GM18867 (cell line): ENCODE measurements at regions not wholly inside any gene's neighbourhood (a gene's known extent, or its start where the extent isn't known, plus 50 kb on each side); places are given as distances from the start of the nearest gene placed in this dataset.
"Not testable (repeated sequence)": the region's sequence is repeated elsewhere in the genome, so short reads cannot be mapped to it uniquely, and the experiment has no call there.

Experiments used
- ATAC-seq: cut with Tn5 transposase; IDR thresholded peaks from one replicate; pipeline ENCODE4 v1.9.1; 2021; ENCODE audit warnings: mild to moderate bottlenecking, moderate library complexity; ENCODE audit not compliant: unreplicated experiment

DNA sequence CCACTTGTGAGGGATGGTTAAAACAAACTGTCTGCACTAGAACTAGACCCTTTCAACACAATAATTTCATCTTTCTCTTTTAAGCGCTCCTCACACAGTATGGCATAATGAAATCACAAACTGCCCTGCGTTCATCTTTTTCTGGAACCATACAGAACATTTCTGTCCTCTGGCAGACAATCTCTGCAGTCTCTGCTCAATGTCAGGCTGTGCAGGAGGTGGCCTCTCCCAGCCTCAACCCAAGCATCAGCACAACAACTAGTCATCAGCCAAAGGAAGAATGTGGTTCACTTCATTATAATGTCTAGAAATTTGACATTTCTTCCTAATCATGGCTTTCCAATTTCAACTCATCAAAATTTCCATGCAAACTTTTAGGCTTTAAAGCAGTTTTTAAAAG is 125.1 kb upstream of the STARD13 start:
- ATAC-seq, result no peak

DNA sequence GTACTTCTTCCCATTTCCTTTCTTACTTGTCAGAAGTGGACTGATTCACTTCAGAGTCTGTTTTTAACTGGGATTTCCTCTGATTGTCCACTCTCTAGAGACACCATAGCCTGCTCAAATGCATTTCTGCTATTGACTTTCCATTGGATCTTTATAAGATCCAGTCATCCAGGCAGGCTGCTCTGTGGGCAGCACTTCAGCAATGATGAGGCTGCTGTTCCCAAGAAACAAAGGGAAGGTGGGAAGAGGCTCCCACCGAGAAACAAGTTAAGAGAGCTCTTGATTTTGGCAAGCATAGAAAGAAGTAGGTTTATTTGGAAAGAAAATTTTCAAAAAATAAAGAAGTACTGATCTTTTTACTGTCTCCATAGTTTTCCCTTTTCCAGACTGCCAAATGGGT is 125.8 kb upstream of the STARD13 start:
- ATAC-seq, result no peak

DNA sequence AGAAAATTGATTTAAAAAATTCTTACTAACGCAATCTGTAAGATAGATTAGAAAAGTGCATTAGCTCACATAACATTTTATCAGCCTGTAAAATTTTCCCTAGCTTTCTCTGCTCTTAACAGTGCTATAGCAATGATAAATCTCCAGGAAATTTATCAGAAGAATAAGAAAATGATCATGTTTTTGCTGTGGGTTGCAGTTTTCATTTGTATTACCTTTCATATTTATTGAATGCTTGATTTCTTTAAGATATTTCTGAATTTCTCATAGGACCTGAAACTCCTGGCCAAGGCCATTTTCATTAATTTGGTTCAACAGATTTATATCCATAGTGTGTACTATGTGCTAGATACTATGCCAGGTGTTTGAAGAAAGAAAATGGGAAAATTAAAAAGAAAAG is 130.3 kb upstream of the STARD13 start:
- ATAC-seq, result no peak

GRCh38 chr13:33418224-33418953 is 132.8 kb upstream of the STARD13 start:
- not testable (repeated sequence) for ATAC-seq

- not testable (repeated sequence) for ATAC-seq
These were observed 134.6 kb upstream of the STARD13 start for GRCh38 chr13:33420117-33420516.

GRCh38 chr13:33426131-33426530 is 140.6 kb upstream of the STARD13 start:
- ATAC-seq, result no peak

DNA sequence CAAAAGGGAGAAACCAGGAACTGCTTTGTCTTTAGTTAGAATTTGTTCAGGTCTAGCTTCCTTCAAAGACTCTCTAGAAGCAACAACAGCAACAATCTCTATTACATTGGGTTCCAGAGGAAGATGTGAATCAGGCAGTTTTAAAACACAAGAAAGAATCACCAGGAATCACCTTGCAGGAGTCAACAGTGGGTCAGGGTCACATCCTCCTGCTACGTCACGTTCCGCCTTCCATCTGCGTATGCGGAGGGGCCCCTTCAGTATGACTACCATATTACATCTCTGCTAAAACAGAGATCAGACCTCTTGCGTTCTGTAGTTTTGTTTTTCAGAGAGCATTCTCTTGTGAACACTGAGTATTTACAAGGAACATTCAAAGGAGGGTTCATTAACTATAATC is 147.8 kb upstream of the STARD13 start:
- no peak for ATAC-seq

GRCh38 chr13:33434676-33435075 is 149.1 kb upstream of the STARD13 start:
- no peak for ATAC-seq

DNA sequence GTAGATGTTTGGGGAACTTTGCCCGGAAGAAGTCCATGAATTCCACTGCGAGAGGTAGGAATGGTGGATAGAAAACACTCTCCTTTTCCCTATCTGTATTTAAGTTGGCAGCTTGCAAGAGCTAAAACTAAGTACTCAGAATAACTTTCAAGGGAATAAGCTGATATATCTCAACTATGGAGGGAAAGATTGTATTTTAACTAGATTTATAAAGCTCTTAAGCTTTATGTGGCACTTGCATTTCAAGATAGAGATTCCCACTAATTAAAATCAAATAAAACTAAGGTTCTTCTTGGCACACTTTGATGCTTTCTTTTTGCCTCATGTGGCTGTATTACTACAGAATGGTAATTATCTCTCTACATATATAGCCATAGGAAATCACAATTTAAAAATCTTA is 149.7 kb upstream of the STARD13 start:
- no peak for ATAC-seq

DNA sequence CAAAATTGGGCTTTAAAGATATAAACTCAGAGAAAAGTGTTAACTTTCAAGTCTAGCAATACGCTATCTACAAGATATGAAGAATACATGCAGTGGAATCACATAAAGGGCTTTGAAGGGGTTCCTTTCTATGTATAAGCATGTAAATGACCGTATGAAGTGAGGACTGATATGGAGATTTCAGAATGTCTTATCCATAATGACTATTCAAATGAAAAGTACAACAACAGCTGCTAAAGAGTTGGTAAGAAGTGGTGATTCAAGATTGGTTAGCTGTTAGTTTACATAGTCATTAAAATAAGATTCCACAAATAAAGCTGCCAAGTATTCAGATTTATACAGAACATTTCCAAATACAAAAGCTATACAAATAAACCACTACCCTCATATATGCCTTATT is 153.4 kb upstream of the STARD13 start:
- no peak for ATAC-seq

DNA sequence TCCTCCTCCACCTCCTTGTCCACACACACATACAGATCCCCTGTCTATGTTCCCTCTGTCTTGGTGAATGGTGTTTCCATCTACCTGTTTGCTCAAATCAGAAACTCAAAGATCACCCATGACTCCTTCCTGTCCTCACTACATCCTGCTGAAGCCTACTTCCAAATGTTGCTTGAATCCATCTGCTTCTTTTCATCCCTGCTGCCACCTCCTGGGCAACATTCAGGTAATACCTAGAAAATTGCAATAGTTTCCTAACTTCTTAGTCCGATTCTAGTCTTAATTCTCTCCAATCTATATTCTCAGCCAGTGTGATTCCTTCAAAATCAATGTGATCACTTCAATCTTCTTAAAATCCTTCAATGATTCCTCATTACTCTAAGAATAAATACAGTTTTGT is 155.5 kb upstream of the STARD13 start:
- ATAC-seq, result no peak

DNA sequence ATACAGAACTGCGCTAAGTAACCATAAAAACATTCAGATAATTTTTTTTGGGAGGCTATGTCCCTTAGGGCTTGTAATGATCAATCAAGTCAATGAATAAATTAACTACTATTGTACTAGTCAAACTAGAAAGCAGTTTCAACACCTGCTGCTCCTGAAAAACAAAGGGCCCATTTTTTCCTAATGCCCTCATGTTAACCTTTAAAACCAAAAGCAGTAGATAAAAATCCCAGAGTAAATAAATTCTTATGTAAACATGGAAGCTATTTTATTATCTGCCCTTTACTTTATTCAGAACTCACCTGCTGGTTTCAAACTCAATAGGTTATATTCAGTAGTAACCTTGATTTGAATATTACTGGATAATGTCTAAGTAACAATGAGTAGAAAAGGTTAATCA is 159.5 kb upstream of the STARD13 start:
- ATAC-seq, result no peak

GRCh38 chr13:33445476-33445875 is 159.9 kb upstream of the STARD13 start:
- ATAC-seq, result no peak

- ATAC-seq, result no peak
These were observed 161.5 kb upstream of the STARD13 start for GRCh38 chr13:33446821-33447725.

- no peak for ATAC-seq
These were observed 163.3 kb upstream of the STARD13 start for GRCh38 chr13:33448889-33449288.

- ATAC-seq, result no peak
These were observed 165.6 kb upstream of the STARD13 start for GRCh38 chr13:33450956-33451709.

- ATAC-seq, result no peak
These were observed 167.4 kb upstream of the STARD13 start for GRCh38 chr13:33452873-33453517.

GRCh38 chr13:33453936-33454335 is 168.4 kb upstream of the STARD13 start:
- no peak for ATAC-seq

DNA sequence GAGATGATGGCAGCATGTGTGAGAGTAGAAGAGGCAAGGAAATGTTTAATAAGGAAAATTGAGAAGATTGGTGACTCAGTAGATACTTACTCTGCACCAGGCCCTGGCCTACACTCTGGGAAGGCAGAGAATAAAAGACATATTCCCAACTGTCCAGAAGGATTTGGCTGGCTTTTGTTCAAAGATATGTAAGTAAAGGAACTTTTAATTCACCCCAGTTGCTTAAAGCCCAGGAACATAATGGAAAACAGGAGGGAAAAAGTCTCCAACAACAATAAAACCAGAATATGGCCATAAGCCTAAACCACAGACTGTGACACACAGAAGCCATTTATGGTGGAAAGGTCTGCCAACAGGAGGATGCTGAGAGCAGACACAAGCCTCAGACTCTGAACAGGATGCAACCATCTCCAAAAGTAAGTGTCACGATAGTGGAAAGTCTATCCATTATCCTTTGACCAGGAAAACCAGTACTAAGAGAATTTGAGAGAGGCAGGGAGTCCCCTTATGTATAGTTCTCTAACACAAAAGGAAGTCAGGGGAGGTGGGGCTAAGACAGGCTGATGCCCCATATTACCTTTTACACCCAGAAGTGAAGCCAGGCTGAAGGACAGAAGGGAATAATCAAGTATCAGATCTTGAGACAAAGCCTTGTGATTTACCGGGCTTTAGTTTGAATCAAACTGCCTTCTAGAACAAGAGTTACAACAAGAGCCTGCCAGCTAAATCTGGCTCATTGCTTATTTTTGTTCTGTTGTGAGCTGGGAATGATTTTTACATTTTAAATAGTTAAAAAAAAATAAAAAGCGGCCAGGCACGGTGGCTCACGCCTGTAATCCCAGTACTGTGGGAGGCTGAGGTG is 169.5 kb upstream of the STARD13 start:
- no peak for ATAC-seq

- no peak for ATAC-seq
These were observed 174.1 kb upstream of the STARD13 start for GRCh38 chr13:33459702-33460101.
